Stimulated activated naive CD8-positive, alpha-beta T cell treated with anti-CD3 and anti-CD28 coated beads, Interleukin-15, amount 100 ng/mL, for 72 hours (primary cell): ENCODE measurements at regions not wholly inside any gene's neighbourhood (a gene's known extent, or its start where the extent isn't known, plus 50 kb on each side); places are given as distances from the start of the nearest gene placed in this dataset.

Experiments used
- ATAC-seq: fragments of 150-1000 bp; cut with Tn5 transposase; 2 replicates; pipeline ENCODE4 v1.10.0; 2021; ENCODE audit warnings: mild to moderate bottlenecking, moderate library complexity
- DNase-seq, 2 donors: peaks; one replicate each; pipeline ENCODE4 v3.0.0; 2021 to 2022
- H3K27ac Mint-ChIP-seq, 2 donors: one replicate each; pipeline ENCODE4 v1.8.0; 2022; ENCODE audit warnings: mild to moderate bottlenecking in 2 of 2, mixed read lengths in 2 of 2, moderate library complexity in 2 of 2
- H3K27me3 Mint-ChIP-seq: one replicate; pipeline ENCODE4 v1.8.0; 2022; ENCODE audit warnings: mixed read lengths
- H3K4me1 Mint-ChIP-seq: one replicate; pipeline ENCODE4 v1.8.0; 2022; ENCODE audit warnings: mild to moderate bottlenecking, mixed read lengths
- H3K4me3 Mint-ChIP-seq, 2 donors: one replicate each; pipeline ENCODE4 v1.8.0; 2022; ENCODE audit warnings: mild to moderate bottlenecking in 2 of 2, mixed read lengths in 2 of 2, moderate library complexity in 1 of 2
- H3K9me3 Mint-ChIP-seq, 2 donors: one replicate each; pipeline ENCODE4 v1.8.0; 2022; ENCODE audit warnings: mixed read lengths in 2 of 2

DNA sequence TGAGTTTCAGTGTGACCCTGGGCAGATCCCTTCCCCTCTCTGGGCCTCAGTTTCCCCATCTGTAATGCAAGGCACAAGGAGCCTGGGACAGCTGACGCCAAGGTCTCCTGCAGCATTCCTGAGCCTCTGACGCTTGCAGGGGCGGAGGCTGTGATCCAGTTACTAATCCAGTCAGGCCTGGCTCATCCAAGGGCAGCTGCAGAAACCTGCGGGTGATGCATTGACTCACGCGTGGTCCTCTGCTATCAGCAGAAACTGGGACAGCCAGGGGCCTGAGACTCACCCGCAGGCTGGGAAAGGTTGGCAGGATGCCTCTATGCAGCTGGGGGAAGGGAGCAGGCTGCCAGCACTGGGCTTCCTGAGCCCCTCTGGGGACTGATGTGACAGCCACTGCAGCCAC is 65.0 kb upstream of the SIRPA start:
- Mint-ChIP-seq H3K27me3 (peaks cover 23% of the 10 kb centered on the region), H3K9me3 (no peaks in the 10 kb centered on the region), H3K4me1 (no peaks in the 10 kb centered on the region), H3K4me3 (no peak overlapping the region), H3K27ac (no peak overlapping the region)
- no peak for ATAC-seq
- DNase-seq: no peak

DNA sequence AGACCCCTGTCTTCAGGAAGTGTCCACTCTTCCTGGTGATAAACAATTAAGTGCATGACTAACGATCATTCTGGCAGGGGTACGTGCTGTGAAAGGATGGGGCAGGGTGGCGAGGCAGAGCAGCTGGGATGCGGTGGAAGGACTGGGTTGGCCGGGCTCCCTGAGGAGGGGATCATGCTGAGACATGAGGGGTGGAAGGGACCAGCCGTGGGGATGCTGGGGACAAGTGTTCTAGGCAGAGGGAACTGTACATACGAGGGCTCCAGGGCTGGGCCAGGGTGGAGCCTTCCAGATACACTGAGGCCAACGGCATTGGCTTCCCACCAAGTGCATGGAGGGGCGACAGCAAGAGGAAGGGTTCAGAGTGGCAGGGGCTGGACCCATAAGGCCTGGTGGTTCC is 65.7 kb upstream of the SIRPA start:
- no peaks in the 10 kb centered on the region for H3K4me1 Mint-ChIP-seq
- H3K27me3 Mint-ChIP-seq: peaks cover 23% of the 10 kb centered on the region
- no peak for DNase-seq
- no peak for ATAC-seq
- no peak overlapping the region for H3K27ac Mint-ChIP-seq
- no peak overlapping the region for H3K4me3 Mint-ChIP-seq
- H3K9me3 Mint-ChIP-seq: no peaks in the 10 kb centered on the region

DNA sequence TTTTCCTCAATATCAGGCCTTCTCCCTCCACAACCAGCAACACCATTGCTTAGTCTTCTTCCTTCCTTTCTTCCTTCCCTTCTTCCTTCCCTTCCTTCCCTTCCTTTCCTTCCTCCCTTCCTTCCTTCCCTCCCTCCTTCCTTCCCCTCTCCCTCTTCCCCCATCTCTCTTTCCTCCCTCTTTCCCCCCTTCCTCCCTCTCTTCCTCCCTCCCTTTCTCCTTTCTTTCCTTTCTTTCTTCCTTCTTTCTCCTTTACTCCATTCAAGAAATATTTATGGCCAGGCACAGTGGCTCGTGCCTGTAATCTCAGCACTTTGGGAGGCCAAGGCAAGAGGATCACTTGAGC is 66.4 kb upstream of the SIRPA start:
- H3K4me1 Mint-ChIP-seq: no peaks in the 10 kb centered on the region
- H3K9me3 Mint-ChIP-seq: peaks cover 6% of the 10 kb centered on the region in 2 donors
- no peak overlapping the region for H3K27ac Mint-ChIP-seq
- H3K27me3 Mint-ChIP-seq: peaks cover 26% of the 10 kb centered on the region
- DNase-seq (no peak), ATAC-seq (no peak)
- no peak overlapping the region for H3K4me3 Mint-ChIP-seq

DNA sequence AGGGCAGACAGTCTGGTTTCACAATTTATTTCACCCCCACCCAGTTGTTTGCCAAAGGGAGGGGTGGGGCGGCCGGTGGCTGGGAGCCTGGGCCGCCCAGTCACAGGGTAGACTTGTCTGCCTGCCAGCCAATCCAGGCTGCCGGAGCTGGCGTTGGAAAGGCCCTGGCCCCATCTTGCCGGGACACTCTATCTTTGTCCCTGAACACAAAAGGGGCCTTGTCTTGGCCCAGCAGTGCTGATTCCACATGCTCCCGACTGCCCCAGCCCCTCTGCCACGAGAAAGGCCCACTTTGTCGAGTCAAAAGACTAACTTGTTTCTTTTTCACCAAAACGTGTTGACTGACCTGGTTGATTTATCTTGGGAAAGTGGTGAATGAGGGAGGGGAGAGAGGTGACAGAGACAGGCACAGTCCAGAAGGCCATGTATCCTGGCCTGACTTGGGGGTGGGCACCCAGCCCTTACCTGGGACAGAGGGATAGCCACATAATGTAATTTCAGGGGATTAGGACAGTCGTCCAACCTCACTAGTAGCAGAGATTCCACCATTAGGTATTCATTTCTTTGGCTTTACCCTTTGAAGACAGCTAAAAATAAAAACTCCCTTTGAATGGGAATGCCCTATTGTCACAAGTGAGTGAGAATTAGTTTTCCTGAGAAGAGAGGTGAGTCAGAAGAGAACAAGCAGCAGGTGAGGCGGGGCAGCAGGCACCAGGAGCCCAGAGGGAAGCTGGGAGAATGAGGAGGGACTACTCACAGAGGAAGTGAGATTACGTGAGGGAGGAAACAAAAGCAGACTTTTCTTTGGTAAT is 67.0 kb upstream of the SIRPA start:
- peaks cover 30% of the 10 kb centered on the region for H3K27me3 Mint-ChIP-seq
- DNase-seq (no peak), ATAC-seq (no peak)
- no peak overlapping the region for H3K4me3 Mint-ChIP-seq
- no peaks in the 10 kb centered on the region for H3K4me1 Mint-ChIP-seq
- no peak overlapping the region for H3K27ac Mint-ChIP-seq
- H3K9me3 Mint-ChIP-seq: peaks cover 8 to 11% of the 10 kb centered on the region in 2 donors

DNA sequence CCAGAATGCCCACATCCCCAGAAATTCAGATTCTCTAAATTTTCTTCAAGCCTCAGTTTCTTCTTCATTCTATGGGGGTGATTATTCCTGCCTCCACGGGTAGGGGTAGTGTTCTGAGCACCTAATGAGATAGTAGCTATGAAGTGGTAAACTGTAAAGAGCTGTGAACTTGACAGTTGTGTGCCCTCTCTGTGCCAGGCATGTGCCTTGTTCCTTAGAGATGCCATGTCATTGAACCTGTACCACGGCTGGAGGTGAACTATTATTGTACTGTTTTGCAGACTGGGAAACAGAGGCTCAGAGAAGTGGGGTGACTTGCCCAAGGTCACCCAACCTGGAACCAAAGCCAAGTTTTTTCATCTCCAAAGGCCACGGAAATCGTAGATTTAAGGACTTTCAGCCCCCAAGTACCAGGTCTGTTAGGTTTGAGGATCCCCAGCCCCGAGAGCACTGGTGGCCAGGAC is 67.7 kb upstream of the SIRPA start:
- Mint-ChIP-seq H3K4me1 (no peaks in the 10 kb centered on the region), H3K9me3 (peaks cover 9 to 15% of the 10 kb centered on the region in 2 donors), H3K27ac (no peak overlapping the region), H3K4me3 (no peak overlapping the region), H3K27me3 (peaks cover 26% of the 10 kb centered on the region)
- DNase-seq: no peak
- ATAC-seq: no peak

DNA sequence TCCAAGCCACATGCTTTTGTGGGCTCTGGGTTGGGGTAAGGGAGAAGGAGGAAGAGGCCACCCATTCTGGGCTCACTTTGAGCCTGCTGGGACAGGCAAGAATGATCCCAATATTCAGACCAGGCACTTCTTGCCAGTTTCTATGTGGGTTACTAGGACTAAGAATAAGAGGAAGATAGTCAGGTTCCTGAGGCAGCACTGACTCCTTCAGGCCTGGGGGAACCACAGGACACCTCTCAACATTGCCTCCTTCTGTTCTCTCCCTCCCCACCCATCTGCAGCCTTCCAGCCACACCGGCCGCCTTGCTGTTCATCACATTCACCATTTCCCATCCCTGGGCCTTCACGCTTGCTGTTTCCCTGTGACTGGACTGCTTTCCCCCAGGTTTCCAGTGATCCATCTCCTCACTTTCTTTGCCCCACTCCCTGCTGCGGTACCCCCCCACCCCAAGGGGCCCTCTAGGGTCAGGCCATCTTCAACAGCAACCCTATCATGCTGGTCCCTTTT is 69.2 kb upstream of the SIRPA start:
- peaks cover 16 to 31% of the 10 kb centered on the region in 2 donors for H3K9me3 Mint-ChIP-seq
- H3K4me1 Mint-ChIP-seq: no peaks in the 10 kb centered on the region
- no peak overlapping the region for H3K4me3 Mint-ChIP-seq
- H3K27ac Mint-ChIP-seq: no peak overlapping the region
- H3K27me3 Mint-ChIP-seq: peaks cover 28% of the 10 kb centered on the region
- ATAC-seq (no peak), DNase-seq (no peak)

DNA sequence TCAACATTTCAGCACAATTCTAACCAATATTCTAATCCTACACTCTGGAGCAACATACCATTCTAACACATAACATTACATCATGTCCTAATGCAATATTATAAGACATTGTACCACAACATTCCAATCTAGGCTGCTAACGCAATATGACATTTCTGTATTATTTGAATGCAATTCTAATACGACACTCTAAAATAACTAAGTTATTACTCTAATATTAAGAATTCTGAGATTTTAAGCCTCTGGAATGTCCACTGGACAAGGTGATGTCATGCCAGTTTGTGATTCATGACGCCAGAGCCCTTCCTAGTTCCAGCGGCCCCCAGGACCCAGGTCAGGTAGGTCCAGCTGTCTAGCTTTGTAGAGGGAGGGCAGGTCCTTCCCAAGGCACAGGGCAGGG is 69.7 kb upstream of the SIRPA start:
- peaks cover 31% of the 10 kb centered on the region for H3K27me3 Mint-ChIP-seq
- no peak overlapping the region for H3K4me3 Mint-ChIP-seq
- no peaks in the 10 kb centered on the region for H3K4me1 Mint-ChIP-seq
- H3K27ac Mint-ChIP-seq: no peak overlapping the region
- peaks cover 16 to 32% of the 10 kb centered on the region in 2 donors for H3K9me3 Mint-ChIP-seq
- ATAC-seq: no peak
- no peak for DNase-seq

DNA sequence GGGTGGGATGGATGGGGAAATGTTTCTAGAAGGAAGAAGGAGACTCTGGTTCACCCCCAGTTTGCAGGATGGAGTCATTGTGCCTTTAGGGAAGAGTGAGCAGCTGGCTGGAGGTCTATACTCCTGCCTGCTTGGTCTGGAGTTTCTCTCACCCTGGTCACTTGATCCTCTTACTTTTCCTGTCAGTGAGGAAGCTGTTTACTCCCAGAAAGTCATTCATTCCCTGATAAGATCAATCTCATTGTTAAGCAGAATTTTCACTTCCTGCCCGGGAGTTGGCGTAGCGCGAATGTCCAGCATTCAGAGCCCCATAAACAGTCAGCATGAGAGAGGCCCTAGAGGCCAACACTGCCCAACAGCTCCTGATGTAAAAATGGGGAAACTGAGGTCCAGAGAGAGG is 70.4 kb upstream of the SIRPA start:
- no peak for DNase-seq
- ATAC-seq: no peak
- Mint-ChIP-seq H3K4me3 (no peak overlapping the region), H3K4me1 (no peaks in the 10 kb centered on the region), H3K27me3 (peaks cover 38% of the 10 kb centered on the region), H3K9me3 (peaks cover 16 to 32% of the 10 kb centered on the region in 2 donors), H3K27ac (no peak overlapping the region)

DNA sequence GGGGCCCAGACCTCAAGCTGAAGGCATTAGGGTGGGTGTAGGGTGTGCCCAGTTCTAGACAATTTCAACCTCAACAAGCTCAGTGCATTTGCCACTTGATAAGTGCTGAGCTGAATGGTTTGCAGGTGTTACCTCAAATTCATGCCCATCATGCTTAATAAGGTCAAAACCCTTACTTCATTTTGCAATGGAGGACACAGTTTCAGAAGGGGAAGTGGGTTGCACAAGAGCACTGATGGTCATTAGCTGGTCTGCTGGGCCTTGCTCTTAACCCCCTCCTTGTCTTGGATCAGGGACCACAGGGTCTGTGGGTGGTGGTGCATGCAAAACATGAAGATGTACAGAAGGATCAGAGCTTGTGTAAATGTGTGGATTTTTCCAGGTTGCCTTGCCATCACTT is 71.0 kb upstream of the SIRPA start:
- ATAC-seq: no peak
- no peak overlapping the region for H3K4me3 Mint-ChIP-seq
- H3K27ac Mint-ChIP-seq: no peak overlapping the region
- H3K4me1 Mint-ChIP-seq: no peaks in the 10 kb centered on the region
- DNase-seq: no peak
- peaks cover 38% of the 10 kb centered on the region for H3K27me3 Mint-ChIP-seq
- H3K9me3 Mint-ChIP-seq: peaks cover 16 to 32% of the 10 kb centered on the region in 2 donors

DNA sequence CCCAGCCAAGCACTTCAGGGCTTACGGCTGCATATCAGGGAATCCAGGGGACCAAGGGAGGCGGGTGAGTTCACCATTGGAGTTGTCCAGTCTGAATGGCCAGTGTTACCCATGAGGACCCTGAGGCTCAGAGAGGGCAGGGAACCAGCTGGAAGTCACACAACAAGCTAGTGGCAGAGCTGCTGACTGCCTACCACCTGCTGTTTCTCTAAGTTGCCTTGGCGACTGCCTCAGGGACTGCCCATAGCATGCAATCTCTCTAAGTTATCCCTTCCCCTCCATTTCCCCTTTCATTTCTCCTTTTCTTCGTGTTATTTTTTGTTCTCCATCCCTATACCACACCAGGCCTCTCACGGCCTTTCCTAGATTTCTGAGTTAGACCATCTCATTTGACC is 71.8 kb upstream of the SIRPA start:
- peak overlapping the region in 1 of 2 donors; percentile 8 for H3K27ac Mint-ChIP-seq
- H3K9me3 Mint-ChIP-seq: peaks cover 16 to 32% of the 10 kb centered on the region in 2 donors
- peaks cover 43% of the 10 kb centered on the region for H3K27me3 Mint-ChIP-seq
- H3K4me1 Mint-ChIP-seq: peaks cover 4% of the 10 kb centered on the region
- DNase-seq: no peak
- no peak for ATAC-seq
- H3K4me3 Mint-ChIP-seq: no peak overlapping the region

DNA sequence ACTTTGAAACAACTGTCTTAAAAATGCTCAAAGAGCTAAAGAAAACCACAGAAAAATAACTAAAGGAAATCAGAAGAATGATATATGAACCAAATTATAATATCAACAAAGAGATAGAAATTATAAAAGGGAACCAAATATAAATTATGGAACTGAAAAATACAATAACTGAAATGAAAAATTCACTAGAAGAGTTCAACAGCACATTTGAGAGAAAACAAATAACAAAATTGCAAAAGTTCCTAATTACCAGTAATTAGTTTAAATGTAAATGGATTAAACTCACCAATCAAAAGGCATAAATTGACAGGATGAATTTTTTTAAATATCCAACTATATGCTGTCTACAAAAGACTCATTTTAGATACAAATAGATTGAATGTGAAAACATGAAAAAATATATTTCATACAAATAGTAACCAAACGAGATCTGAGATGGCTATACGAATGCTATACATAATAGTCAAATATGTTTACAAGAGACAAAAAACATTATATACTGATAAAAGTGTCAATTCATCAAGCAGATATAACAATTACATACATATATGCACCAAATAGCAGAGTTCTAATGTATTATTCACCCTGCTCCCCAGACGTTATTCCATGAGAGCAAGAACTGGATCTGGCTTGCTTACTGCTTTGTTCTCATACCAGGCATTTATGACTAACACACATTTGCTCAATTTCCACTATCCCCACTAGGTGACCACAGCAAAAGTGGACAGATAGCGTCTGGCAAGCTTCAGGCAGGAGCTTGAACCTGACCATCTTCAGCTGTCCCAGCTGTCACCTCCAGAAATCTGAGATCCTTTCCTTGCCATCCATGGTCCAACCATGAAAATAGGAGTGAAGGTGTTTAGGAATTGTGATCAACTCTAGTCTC is 72.4 kb upstream of the SIRPA start:
- peaks cover 10% of the 10 kb centered on the region for H3K4me1 Mint-ChIP-seq
- H3K9me3 Mint-ChIP-seq: peaks cover 16 to 32% of the 10 kb centered on the region in 2 donors
- H3K4me3 Mint-ChIP-seq: no peak overlapping the region
- ATAC-seq: no peak
- no peak overlapping the region for H3K27ac Mint-ChIP-seq
- H3K27me3 Mint-ChIP-seq: peaks cover 49% of the 10 kb centered on the region
- no peak for DNase-seq

DNA sequence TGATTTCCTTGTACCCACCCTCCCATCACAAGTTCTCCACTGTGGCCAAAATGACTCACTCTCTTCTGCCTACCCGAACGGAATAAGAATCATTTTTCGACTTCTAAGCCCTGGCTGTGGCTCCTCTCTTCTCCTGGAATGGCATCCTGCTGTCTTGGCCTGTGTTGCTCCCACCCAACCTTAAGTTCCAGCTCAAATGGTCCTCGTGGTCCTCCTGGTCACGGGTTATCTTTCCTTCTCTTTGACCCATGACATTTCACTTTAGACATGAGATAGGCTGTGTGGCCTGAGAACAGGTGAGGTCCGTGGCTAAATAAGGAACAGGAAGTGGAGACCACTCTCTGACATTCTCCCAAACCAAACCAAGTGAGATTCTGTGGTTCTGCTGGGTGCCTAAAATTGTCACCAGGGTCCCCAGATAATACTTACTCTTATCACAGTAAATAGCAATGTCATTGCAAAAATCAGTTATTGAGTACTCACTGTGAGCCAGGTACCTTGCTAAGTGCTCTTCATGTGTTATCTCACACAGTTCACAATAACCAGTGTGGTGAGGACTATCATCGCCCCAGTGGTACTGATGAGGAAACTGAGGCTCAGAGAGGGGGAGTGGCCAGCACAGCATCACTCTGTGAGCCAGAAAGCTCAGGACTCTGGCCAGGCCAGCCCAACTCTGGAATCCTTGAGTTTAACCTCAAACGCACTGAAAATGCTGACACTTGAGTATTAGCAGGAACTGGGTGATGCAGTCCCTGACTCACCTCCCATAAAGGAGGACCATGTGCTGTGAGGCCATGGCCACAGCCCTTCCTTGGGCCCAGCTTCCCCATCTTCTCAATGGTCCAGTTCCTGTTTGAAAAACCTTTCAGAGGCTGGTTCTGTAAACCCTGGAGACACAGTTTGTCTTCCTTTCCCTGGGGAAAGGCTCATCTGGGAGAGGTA is 74.8 kb upstream of the SIRPA start:
- Mint-ChIP-seq H3K9me3 (peaks cover 16 to 32% of the 10 kb centered on the region in 2 donors), H3K4me3 (no peak overlapping the region), H3K27ac (no peak overlapping the region), H3K4me1 (peaks cover 27% of the 10 kb centered on the region), H3K27me3 (peaks cover 73% of the 10 kb centered on the region)
- ATAC-seq: no peak
- no peak for DNase-seq

DNA sequence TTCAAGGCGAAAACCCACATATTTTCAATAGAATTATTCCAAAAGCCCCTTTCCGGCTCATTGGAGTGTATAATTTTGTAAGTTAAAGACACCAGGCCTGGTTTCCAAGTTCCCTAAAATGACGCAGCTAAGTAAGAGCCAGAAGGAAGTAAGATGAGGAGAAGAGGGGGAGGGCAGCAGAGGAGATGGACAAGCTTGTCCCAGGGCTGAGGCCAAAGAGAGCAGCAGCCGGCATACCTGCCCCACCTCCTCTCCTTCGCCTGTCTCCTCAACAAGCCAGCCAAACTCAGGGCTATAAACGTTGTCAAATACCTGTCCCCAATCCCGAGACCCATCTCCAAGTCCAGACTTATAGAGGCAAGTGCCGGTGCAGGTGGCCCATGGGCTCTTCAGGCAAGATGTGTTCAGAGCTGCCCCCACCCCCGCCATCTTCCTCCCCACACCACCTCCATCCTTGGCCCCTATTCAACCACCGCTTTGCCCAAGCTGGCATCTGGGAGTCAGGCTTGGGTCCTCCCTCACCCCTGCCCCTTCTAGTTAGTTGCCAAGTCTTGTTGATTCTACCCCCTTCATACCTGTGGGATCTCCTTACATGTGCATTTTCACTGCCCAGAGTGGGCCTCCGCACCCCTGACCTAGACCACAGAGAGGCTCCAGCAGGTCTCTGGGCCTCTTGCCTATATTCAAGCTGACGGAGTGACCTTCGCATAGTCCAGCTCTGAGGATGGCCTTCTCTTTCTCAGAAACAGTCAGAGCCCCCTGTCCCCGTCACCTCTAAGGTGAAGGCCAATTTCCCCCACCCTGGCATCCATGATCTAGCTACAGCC is 75.7 kb upstream of the SIRPA start:
- no peak overlapping the region for H3K27ac Mint-ChIP-seq
- no peak for ATAC-seq
- H3K9me3 Mint-ChIP-seq: peaks cover 16 to 32% of the 10 kb centered on the region in 2 donors
- no peak for DNase-seq
- H3K27me3 Mint-ChIP-seq: peaks cover 82% of the 10 kb centered on the region
- peaks cover 27% of the 10 kb centered on the region for H3K4me1 Mint-ChIP-seq
- no peak overlapping the region for H3K4me3 Mint-ChIP-seq

DNA sequence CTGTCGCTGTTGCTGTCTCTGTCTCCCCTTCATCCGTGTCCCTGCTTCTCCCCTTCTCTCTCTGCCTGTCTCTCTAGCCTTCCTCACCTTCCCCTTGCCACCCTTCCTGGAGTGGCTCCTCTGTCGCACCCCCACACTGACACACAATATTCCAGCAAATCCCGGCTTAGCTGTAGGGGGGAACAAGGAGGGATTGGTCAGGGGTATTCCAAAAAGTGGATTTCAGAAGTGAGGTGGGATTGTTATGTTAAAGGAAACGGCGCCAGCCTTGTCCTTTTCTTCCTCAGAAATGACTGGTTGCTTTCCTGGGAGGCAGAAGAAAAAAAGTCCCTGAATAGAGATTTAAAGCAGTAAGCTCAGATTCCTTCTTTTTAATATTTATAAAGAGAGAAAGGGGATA is 76.3 kb upstream of the SIRPA start:
- H3K27ac Mint-ChIP-seq: peak overlapping the region in 1 of 2 donors; percentile 22
- ATAC-seq (no peak), DNase-seq (no peak)
- H3K27me3 Mint-ChIP-seq: peaks cover 87% of the 10 kb centered on the region
- H3K4me1 Mint-ChIP-seq: peaks cover 27% of the 10 kb centered on the region
- H3K9me3 Mint-ChIP-seq: peaks cover 11 to 27% of the 10 kb centered on the region in 2 donors
- H3K4me3 Mint-ChIP-seq: no peak overlapping the region
